ENCODE measurements at regions not wholly inside any gene's neighbourhood (a gene's known extent, or its start where the extent isn't known, plus 50 kb on each side); places are given as distances from the start of the nearest gene placed in this dataset.

GRCh38 chr4:62548108-62548524 is 1348.0 kb downstream of the ADGRL3 start:
- DNase-seq = no peak
- no peak for ATAC-seq (replicated peaks in 1 of 2)
- Mint-ChIP-seq H3K9me3 (peaks cover 7 to 17% of the 10 kb centered on the region in 2 donors), H3K27me3 (ENCODE audit: low read depth) (no peaks in the 10 kb centered on the region), H3K27ac (no peak overlapping the region), H3K36me3 (ENCODE audit: insufficient read depth in 2 of 2) (peaks cover 0 to 2% of the 10 kb centered on the region in 2 donors), H3K4me1 (ENCODE audit: low read depth) (no peaks in the 10 kb centered on the region), H3K4me3 (no peak overlapping the region)

- peaks cover 6 to 17% of the 10 kb centered on the region in 2 donors for H3K9me3 Mint-ChIP-seq
- no peak overlapping the region for H3K27ac Mint-ChIP-seq
- DNase-seq (no peak), ATAC-seq (replicated peaks in 1 of 2) (no peak)
- no peaks in the 10 kb centered on the region for H3K4me1 Mint-ChIP-seq (ENCODE audit: low read depth)
- H3K36me3 Mint-ChIP-seq (ENCODE audit: insufficient read depth in 2 of 2) = peaks cover 0 to 2% of the 10 kb centered on the region in 2 donors
- H3K4me3 Mint-ChIP-seq = no peak overlapping the region
- H3K27me3 Mint-ChIP-seq (ENCODE audit: low read depth) = no peaks in the 10 kb centered on the region
Observed at GRCh38 chr4:62544428-62544827, 1344.3 kb downstream of the ADGRL3 start.

- Mint-ChIP-seq H3K4me1 (ENCODE audit: low read depth) (no peaks in the 10 kb centered on the region), H3K27ac (no peak overlapping the region), H3K36me3 (ENCODE audit: insufficient read depth in 2 of 2) (peaks cover 0 to 2% of the 10 kb centered on the region in 2 donors), H3K27me3 (ENCODE audit: low read depth) (no peaks in the 10 kb centered on the region), H3K4me3 (no peak overlapping the region), H3K9me3 (peaks cover 8 to 11% of the 10 kb centered on the region in 2 donors)
- ATAC-seq (replicated peaks in 1 of 2) (no peak), DNase-seq (no peak)
Observed at GRCh38 chr4:62543002-62543401, 1342.9 kb downstream of the ADGRL3 start.

GRCh38 chr4:62533573-62533972 is 1333.4 kb downstream of the ADGRL3 start:
- H3K27ac Mint-ChIP-seq = no peak overlapping the region
- H3K36me3 Mint-ChIP-seq (ENCODE audit: insufficient read depth in 2 of 2) = peaks cover 2 to 3% of the 10 kb centered on the region in 2 donors
- no peaks in the 10 kb centered on the region for H3K27me3 Mint-ChIP-seq (ENCODE audit: low read depth)
- DNase-seq (no peak), ATAC-seq (replicated peaks in 1 of 2) (no peak)
- H3K4me3 Mint-ChIP-seq = no peak overlapping the region
- H3K4me1 Mint-ChIP-seq (ENCODE audit: low read depth) = no peaks in the 10 kb centered on the region
- peaks cover 13 to 24% of the 10 kb centered on the region in 2 donors for H3K9me3 Mint-ChIP-seq

GRCh38 chr4:62531731-62532130 is 1331.6 kb downstream of the ADGRL3 start:
- DNase-seq (no peak), ATAC-seq (replicated peaks in 1 of 2) (no peak)
- no peak overlapping the region for H3K4me3 Mint-ChIP-seq
- H3K4me1 Mint-ChIP-seq (ENCODE audit: low read depth) = no peaks in the 10 kb centered on the region
- H3K9me3 Mint-ChIP-seq = peaks cover 16 to 17% of the 10 kb centered on the region in 2 donors
- peaks cover 2% of the 10 kb centered on the region in 2 donors for H3K36me3 Mint-ChIP-seq (ENCODE audit: insufficient read depth in 2 of 2)
- H3K27ac Mint-ChIP-seq = no peak overlapping the region
- no peaks in the 10 kb centered on the region for H3K27me3 Mint-ChIP-seq (ENCODE audit: low read depth)

GRCh38 chr4:62531264-62531663 is 1331.1 kb downstream of the ADGRL3 start:
- peaks cover 0 to 2% of the 10 kb centered on the region in 2 donors for H3K36me3 Mint-ChIP-seq (ENCODE audit: insufficient read depth in 2 of 2)
- no peak overlapping the region for H3K27ac Mint-ChIP-seq
- ATAC-seq (replicated peaks in 1 of 2) (no peak), DNase-seq (no peak)
- peaks cover 13 to 14% of the 10 kb centered on the region in 2 donors for H3K9me3 Mint-ChIP-seq
- H3K4me1 Mint-ChIP-seq (ENCODE audit: low read depth) = no peaks in the 10 kb centered on the region
- H3K27me3 Mint-ChIP-seq (ENCODE audit: low read depth) = no peaks in the 10 kb centered on the region
- H3K4me3 Mint-ChIP-seq = no peak overlapping the region

GRCh38 chr4:62528874-62529273 is 1328.7 kb downstream of the ADGRL3 start:
- H3K27ac Mint-ChIP-seq = no peak overlapping the region

GRCh38 chr4:62526671-62527070 is 1326.5 kb downstream of the ADGRL3 start:
- Mint-ChIP-seq H3K36me3 (ENCODE audit: insufficient read depth in 2 of 2) (peaks cover 0 to 2% of the 10 kb centered on the region in 2 donors), H3K4me3 (no peak overlapping the region), H3K9me3 (peaks cover 12 to 15% of the 10 kb centered on the region in 2 donors), H3K27me3 (ENCODE audit: low read depth) (no peaks in the 10 kb centered on the region), H3K27ac (no peak overlapping the region), H3K4me1 (ENCODE audit: low read depth) (no peaks in the 10 kb centered on the region)
- DNase-seq (no peak), ATAC-seq (replicated peaks in 1 of 2) (no peak)

More at GRCh38 chr4:62528874-62529273, 1328.7 kb downstream of the ADGRL3 start:
- DNase-seq (no peak), ATAC-seq (replicated peaks in 1 of 2) (no peak)
- Mint-ChIP-seq H3K9me3 (peaks cover 12% of the 10 kb centered on the region in 2 donors), H3K36me3 (ENCODE audit: insufficient read depth in 2 of 2) (peaks cover 0 to 2% of the 10 kb centered on the region in 2 donors), H3K27me3 (ENCODE audit: low read depth) (no peaks in the 10 kb centered on the region), H3K4me1 (ENCODE audit: low read depth) (no peaks in the 10 kb centered on the region), H3K4me3 (no peak overlapping the region)

- no peaks in the 10 kb centered on the region for H3K27me3 Mint-ChIP-seq (ENCODE audit: low read depth)
Observed at GRCh38 chr4:62523256-62523655, 1323.1 kb downstream of the ADGRL3 start.

GRCh38 chr4:62522273-62522672 is 1322.1 kb downstream of the ADGRL3 start:
- Mint-ChIP-seq H3K27me3 (ENCODE audit: low read depth) (no peaks in the 10 kb centered on the region), H3K27ac (no peak overlapping the region), H3K9me3 (peaks cover 6 to 14% of the 10 kb centered on the region in 2 donors), H3K4me1 (ENCODE audit: low read depth) (no peaks in the 10 kb centered on the region), H3K4me3 (no peak overlapping the region), H3K36me3 (ENCODE audit: insufficient read depth in 2 of 2) (peaks cover 0 to 4% of the 10 kb centered on the region in 2 donors)
- DNase-seq (no peak), ATAC-seq (replicated peaks in 1 of 2) (no peak)

More at GRCh38 chr4:62523256-62523655, 1323.1 kb downstream of the ADGRL3 start:
- no peak for DNase-seq
- Mint-ChIP-seq H3K4me1 (ENCODE audit: low read depth) (no peaks in the 10 kb centered on the region), H3K4me3 (no peak overlapping the region), H3K27ac (no peak overlapping the region), H3K9me3 (peaks cover 10 to 14% of the 10 kb centered on the region in 2 donors), H3K36me3 (ENCODE audit: insufficient read depth in 2 of 2) (peaks cover 2 to 4% of the 10 kb centered on the region in 2 donors)
- no peak for ATAC-seq (replicated peaks in 1 of 2)

- DNase-seq (no peak), ATAC-seq (replicated peaks in 1 of 2) (no peak)
- H3K4me3 Mint-ChIP-seq = no peak overlapping the region
- H3K9me3 Mint-ChIP-seq = peaks cover 7 to 11% of the 10 kb centered on the region in 2 donors
- no peaks in the 10 kb centered on the region for H3K27me3 Mint-ChIP-seq (ENCODE audit: low read depth)
- no peak overlapping the region for H3K27ac Mint-ChIP-seq
- peaks cover 0 to 4% of the 10 kb centered on the region in 2 donors for H3K36me3 Mint-ChIP-seq (ENCODE audit: insufficient read depth in 2 of 2)
- H3K4me1 Mint-ChIP-seq (ENCODE audit: low read depth) = no peaks in the 10 kb centered on the region
Observed at GRCh38 chr4:62517716-62518115, 1317.6 kb downstream of the ADGRL3 start.

GRCh38 chr4:62513306-62513705 is 1313.2 kb downstream of the ADGRL3 start:
- Mint-ChIP-seq H3K36me3 (ENCODE audit: insufficient read depth in 2 of 2) (no peaks in the 10 kb centered on the region), H3K27ac (no peak overlapping the region), H3K4me1 (ENCODE audit: low read depth) (no peaks in the 10 kb centered on the region), H3K4me3 (no peak overlapping the region), H3K27me3 (ENCODE audit: low read depth) (no peaks in the 10 kb centered on the region), H3K9me3 (peaks cover 9 to 14% of the 10 kb centered on the region in 2 donors)
- ATAC-seq (replicated peaks in 1 of 2) (no peak), DNase-seq (no peak)

- ATAC-seq (replicated peaks in 1 of 2) (no peak), DNase-seq (no peak)
- H3K4me1 Mint-ChIP-seq (ENCODE audit: low read depth) = no peaks in the 10 kb centered on the region
- no peak overlapping the region for H3K4me3 Mint-ChIP-seq
- no peaks in the 10 kb centered on the region for H3K27me3 Mint-ChIP-seq (ENCODE audit: low read depth)
- no peak overlapping the region for H3K27ac Mint-ChIP-seq
- no peaks in the 10 kb centered on the region for H3K36me3 Mint-ChIP-seq (ENCODE audit: insufficient read depth in 2 of 2)
- peaks cover 13 to 14% of the 10 kb centered on the region in 2 donors for H3K9me3 Mint-ChIP-seq
Observed at GRCh38 chr4:62512271-62512670, 1312.1 kb downstream of the ADGRL3 start.

- Mint-ChIP-seq H3K4me3 (no peak overlapping the region), H3K9me3 (peaks cover 13 to 17% of the 10 kb centered on the region in 2 donors), H3K36me3 (ENCODE audit: insufficient read depth in 2 of 2) (no peaks in the 10 kb centered on the region), H3K4me1 (ENCODE audit: low read depth) (no peaks in the 10 kb centered on the region), H3K27ac (no peak overlapping the region), H3K27me3 (ENCODE audit: low read depth) (no peaks in the 10 kb centered on the region)
- DNase-seq (no peak), ATAC-seq (replicated peaks in 1 of 2) (no peak)
Observed at GRCh38 chr4:62510228-62510627, 1310.1 kb downstream of the ADGRL3 start.

Measured in activated T-cell treated with anti-CD3 and anti-CD28 coated beads, Interleukin-2, amount 50 U/mL, for 72 hours (primary cell).